GM21619 (cell line): ENCODE measurements at regions not wholly inside any gene's neighbourhood (a gene's known extent, or its start where the extent isn't known, plus 50 kb on each side); places are given as distances from the start of the nearest gene placed in this dataset.

Experiments
- ATAC-seq: cut with Tn5 transposase; IDR thresholded peaks from one replicate; pipeline ENCODE4 v1.9.1; 2021; ENCODE audit not compliant: unreplicated experiment

DNA sequence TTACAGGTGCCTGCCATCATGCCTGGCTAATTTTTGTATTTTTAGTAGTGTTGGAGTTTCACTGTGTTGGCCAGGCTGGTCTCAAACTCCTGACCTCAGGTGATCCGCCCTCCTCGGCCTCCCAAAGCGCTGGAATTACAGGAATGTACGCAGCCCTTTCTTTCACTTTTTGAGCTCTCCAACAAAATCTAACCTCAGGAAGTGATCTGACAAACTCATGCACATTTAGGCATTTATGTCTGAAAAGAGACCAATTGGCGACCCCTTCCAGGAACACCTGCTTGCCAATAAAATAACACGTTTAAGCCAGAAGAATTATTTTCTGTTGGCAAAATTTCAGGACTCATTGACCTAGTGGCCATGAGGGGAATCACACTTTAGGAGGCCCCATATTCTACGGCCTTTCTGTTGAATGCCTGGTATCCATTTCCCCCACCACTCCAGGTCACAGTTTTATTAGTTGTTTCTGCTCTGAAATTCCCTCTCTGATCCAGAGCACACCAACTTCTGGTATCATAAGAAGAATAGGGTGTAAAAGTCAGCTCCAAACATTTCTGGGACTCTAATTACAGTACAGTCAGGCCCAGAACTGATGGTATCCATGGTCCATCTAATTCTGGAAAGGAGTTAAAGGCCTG, 65.8 kb upstream of the FRMD4A start:
- ATAC-seq = no peak

DNA sequence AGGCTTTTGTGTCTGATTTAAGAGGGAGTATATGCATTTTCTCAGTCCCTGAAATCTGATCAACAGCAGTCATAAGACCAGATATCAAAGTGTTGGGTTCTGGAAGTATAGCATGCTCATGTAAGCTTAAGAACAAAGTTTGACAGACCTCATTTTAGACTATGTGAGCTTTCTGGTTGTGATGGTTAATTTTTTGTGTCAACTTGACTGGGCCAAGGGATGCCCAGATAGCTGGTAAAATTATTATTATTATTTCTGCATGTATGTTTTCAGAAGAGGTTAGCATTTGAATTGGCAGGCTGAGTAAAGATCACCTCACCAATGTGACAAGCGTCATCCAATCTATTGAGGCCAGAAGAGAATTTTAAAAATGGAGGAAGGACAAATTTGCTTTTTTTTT, 63.5 kb upstream of the FRMD4A start:
- no peak for ATAC-seq

DNA sequence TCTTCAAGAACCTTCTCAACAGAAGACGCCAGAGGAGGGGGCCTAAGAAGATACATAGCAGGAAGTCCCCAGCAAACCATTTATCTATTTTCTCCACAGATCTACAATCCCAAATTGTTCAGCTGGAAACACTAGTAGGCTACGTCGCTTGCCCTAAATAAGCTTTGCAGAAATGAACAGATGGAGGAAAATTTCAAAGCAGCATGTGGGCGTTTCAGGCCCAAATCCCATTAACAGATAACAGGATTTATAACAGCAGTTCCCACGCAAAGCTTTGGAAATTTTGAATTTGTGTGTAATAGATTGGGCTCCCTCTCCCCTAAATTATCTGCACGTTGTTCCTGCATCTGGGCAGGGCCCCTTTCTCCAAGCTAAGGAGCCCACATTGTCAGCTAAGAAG, 60.6 kb upstream of the FRMD4A start:
- no peak for ATAC-seq

DNA sequence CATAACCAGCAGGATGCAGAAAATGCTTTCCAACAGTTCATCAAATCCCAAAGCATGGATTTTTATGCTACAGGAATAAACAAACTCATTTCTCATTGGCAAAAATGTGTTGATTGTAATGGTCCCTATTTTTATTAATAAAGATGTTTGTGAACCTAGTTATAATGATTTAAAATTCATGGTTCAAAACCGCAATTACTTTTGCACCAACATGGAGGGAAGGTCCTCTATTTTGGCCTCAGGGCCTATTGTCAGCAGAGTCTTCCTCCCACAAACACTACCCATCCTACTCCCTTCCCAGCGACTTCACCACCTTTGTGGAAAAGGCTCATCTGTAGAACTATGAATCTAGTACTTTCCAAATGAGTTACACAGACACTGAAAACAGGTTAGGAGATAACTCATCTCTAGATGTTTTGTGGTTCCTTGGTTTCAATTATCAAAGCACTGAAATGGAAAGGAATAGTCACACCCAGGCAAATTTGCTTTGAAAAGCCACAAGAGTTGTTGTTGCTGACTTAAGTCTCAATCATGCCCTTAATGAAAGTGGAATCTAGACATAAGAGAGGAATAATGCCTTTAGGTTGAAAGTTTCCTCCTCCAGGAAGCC, 59.4 kb upstream of the FRMD4A start:
- ATAC-seq = peak; percentile 97

DNA sequence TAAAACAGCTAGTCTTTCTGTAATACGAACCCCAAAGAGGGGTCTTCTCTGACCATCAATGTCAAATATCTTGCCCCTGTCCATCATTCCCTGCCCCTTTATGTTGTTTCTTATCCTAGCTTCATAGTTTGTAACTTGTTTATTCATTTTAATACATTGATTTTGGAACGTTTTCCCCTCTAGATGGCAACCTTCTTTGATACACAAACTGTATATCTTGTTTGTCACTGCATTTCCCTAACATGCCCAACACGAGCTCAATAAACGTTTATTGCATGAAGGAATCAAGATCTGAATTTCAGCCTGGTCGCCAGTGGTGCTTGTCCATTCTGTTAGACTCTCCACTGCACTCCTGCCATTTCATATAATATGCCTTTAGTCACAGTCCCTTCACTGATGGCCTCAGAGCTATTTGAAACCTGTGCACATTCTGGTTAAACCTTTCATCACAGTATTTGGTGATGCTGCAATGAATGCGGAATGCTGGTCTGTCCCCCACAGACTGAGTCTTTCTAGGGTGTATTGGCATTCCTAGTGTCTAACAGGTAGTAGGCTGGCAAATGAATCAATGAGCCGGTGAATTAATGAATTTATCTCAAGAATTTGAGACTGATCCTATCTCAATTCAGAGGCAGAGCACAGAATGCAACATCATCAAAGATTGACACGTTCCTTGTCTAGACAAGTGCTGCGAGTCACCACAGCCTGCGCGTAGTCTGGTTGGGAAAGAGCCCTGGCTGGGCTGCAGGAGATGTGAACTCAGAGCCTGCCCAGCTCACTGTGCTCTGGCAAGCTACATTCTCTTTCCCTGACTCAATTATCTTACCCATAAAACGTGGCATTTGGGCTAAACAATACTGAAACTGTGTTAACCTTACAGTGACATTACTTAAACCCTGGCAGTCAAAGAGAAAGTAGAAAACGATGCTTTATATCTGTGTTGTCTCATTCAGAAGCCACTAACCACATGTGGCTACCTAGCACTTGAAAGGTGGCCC, 55.2 kb upstream of the FRMD4A start:
- no peak for ATAC-seq

DNA sequence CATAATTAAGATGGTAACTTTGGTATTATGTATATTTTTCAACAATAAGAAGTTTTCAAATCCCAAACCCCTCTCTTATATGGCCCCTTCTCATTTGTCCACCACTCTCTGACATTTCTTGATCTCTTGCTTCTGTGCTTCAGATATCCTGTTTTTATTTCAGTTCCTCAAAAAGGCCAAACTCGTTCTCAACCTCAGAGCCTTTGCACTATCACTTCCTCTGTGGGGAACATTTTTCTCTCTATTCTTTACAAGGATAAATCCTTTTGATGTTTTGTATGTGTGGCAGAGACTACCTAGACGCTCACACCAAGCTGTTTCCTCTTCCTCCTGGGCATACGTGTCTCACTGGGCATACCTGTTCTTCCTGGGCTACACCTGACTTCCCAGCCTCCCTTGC, 54.2 kb upstream of the FRMD4A start:
- no peak for ATAC-seq

DNA sequence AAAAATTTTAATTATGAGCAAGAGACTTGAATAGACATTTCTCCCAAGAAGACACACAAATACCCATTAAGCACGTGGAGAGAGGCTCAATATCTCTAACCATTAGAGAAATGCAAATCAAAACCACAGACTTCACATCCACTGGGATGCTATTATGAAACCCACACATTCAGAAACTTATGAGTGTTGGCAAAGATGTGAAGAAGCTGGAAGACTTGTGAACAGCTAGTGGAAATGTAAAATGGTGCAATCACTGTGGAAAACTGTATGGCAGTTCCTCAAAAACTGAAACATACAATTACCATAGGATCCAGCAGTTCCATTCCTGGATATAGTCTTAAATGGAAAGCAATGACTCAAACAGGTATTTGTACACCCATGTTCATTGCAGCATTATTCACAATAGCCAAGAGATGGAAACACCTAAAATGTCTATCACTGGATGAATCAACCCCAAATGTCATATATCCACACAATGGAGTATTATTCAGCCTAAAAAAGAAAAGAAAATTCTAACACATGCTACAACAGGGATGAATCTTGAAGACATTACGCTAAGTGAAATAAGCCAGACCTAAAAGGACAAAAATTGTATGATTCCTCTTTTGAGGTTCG, 53.5 kb upstream of the FRMD4A start:
- ATAC-seq = no peak

DNA sequence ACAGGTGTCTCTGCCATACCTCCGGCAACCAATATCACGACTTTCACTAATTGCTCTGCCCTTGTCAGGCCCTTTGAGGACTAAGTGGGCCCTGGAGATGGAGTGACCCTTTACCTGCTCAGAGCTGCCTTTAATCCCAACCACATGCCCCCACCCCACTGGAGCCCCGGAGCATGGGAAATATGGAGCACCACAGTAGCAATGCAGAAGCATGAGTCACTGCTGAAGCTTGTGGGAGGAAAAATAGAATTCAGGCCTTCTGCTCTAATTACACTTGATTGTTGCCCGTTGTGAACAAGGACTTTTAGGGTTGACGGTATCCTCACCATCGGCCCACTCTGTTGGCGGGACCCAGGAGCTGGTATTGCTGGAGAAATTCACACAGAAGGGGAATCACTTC, 52.5 kb upstream of the FRMD4A start:
- no peak for ATAC-seq

DNA sequence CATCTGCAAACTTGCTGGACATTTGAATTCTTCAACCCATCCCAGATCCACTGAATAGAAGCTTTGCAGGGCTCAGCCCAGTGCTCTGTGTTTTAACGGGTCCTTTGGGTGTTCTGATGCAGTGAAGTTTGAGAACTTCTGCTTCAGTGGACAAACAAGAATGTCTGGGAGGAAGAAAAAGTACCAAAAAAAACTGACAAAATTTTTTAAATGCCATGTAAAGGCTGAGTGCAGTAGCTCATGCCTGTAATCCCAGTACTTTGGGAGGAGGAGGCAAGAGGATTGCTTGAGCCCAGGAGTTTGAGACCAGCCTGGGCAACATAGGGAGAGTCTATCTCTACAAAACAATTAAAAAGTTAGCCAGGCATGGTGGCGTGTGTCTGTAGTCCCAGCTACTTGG, 51.8 kb upstream of the FRMD4A start:
- no peak for ATAC-seq

DNA sequence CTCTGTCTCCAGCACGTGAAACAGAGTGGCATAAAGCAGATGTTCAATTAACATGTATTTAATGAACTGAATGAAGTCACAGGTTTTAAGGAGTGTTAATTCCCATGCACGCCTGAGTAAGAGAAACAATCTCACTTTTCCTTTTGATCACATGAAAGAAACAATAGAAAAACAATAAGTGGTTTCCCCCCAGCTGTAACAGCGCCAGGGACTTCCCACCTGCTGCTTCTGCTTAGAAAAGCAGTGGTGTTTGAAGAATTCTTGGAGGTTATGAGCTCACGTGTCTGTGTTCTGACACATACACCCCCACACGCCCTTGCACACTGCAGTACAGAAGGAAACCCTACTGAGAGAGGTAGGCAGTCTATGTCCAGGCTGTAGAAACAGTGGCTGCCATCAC, 51.3 kb upstream of the FRMD4A start:
- ATAC-seq = peak; percentile 50

DNA sequence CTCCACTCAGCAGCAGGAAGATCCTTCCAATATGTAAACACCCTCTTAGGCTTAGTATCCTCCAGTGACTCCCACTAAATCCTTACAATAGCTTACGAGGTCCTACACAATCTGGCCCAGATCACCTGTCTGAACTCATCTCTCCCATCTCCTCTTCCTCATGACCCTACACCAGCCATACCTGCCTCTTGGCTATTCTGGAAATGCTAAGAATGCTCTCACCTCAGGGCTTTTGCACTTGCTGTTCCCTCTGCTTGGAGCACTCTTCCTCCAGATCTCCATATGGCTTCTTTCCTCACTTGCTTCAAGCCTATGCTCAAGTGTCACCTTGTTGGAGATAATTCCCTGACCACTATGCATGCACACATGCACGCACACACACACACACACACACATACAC, 50.8 kb upstream of the FRMD4A start:
- ATAC-seq = no peak

DNA sequence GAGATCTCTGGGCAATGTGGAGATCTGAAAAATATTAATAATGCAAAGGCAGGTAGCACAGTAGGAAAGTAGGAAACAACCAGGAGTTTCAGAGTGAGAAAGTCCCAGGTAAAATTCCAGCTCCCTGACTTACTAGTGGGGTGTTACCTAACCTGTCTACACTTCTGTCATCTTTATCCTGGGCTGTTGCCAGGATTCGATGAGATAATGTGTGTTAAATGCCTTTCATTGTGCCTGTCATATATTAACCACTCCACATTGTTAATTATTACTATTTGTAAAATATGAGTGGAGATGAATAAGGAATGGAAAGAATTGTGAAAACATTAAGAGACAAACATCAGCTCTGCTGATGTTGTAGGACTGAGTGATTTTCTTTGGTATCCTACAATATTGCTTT, 50.0 kb upstream of the FRMD4A start:
- no peak for ATAC-seq
